ENCODE measurements at regions not wholly inside any gene's neighbourhood (a gene's known extent, or its start where the extent isn't known, plus 50 kb on each side); places are given as distances from the start of the nearest gene placed in this dataset.

GRCh38 chr17:70769956-70770355, 600.6 kb downstream of the KCNJ2 start:
- Histone ChIP-seq H3K9me2 (ENCODE audit: low read depth, low read length) (no peaks in the 10 kb centered on the region), H3K9ac (ENCODE audit: low read length) (no peak overlapping the region), H3K79me2 (ENCODE audit: insufficient read depth, low read length) (no peaks in the 10 kb centered on the region), H2AFZ (ENCODE audit: low read length) (no peak overlapping the region), H3K27ac (ENCODE audit: low read depth, low read length, poor library complexity, severe bottlenecking) (no peak overlapping the region), H3K36me3 (ENCODE audit: insufficient read depth, low read length) (no peaks in the 10 kb centered on the region), H3K4me3 (ENCODE audit: low read depth, low read length, poor library complexity, severe bottlenecking) (no peak overlapping the region), H3K27me3 (ENCODE audit: insufficient read depth, low read length) (no peaks in the 10 kb centered on the region), H3K9me3 (ENCODE audit: low read length) (no peaks in the 10 kb centered on the region), H3K4me2 (ENCODE audit: low read length) (no peak overlapping the region), H3K4me1 (ENCODE audit: insufficient read depth, low read length, severe bottlenecking) (no peaks in the 10 kb centered on the region), H3F3A (ENCODE audit: insufficient read depth, low read length) (no peaks in the 10 kb centered on the region), H4K20me1 (ENCODE audit: insufficient read depth, low read length) (no peaks in the 10 kb centered on the region)
- no peak for TF ChIP-seq EZH2 (IDR thresholded peaks at IDR 0.05; ENCODE audit: borderline replicate concordance, low read length)
- TF ChIP-seq CTCF (IDR thresholded peaks at IDR 0.05; ENCODE audit: low read length), result no peak

- Histone ChIP-seq H3K9me3 (ENCODE audit: low read length) (no peaks in the 10 kb centered on the region), H3K9me2 (ENCODE audit: low read depth, low read length) (no peaks in the 10 kb centered on the region), H2AFZ (ENCODE audit: low read length) (no peak overlapping the region), H3K79me2 (ENCODE audit: insufficient read depth, low read length) (no peaks in the 10 kb centered on the region), H3K27ac (ENCODE audit: low read depth, low read length, poor library complexity, severe bottlenecking) (no peak overlapping the region), H3K36me3 (ENCODE audit: insufficient read depth, low read length) (no peaks in the 10 kb centered on the region), H4K20me1 (ENCODE audit: insufficient read depth, low read length) (no peaks in the 10 kb centered on the region), H3K9ac (ENCODE audit: low read length) (no peak overlapping the region), H3F3A (ENCODE audit: insufficient read depth, low read length) (no peaks in the 10 kb centered on the region), H3K27me3 (ENCODE audit: insufficient read depth, low read length) (no peaks in the 10 kb centered on the region), H3K4me3 (ENCODE audit: low read depth, low read length, poor library complexity, severe bottlenecking) (no peak overlapping the region), H3K4me2 (ENCODE audit: low read length) (no peak overlapping the region), H3K4me1 (ENCODE audit: insufficient read depth, low read length, severe bottlenecking) (no peaks in the 10 kb centered on the region)
- TF ChIP-seq EZH2 (IDR thresholded peaks at IDR 0.05; ENCODE audit: borderline replicate concordance, low read length) (no peak), CTCF (IDR thresholded peaks at IDR 0.05; ENCODE audit: low read length) (no peak)
These were observed 602.6 kb downstream of the KCNJ2 start for GRCh38 chr17:70771804-70772386.

- Histone ChIP-seq H3K9me2 (ENCODE audit: low read depth, low read length) (no peaks in the 10 kb centered on the region), H3K27me3 (ENCODE audit: insufficient read depth, low read length) (no peaks in the 10 kb centered on the region), H3K4me3 (ENCODE audit: low read depth, low read length, poor library complexity, severe bottlenecking) (no peak overlapping the region), H3K9ac (ENCODE audit: low read length) (no peak overlapping the region), H3K36me3 (ENCODE audit: insufficient read depth, low read length) (no peaks in the 10 kb centered on the region), H3K79me2 (ENCODE audit: insufficient read depth, low read length) (no peaks in the 10 kb centered on the region), H3K4me1 (ENCODE audit: insufficient read depth, low read length, severe bottlenecking) (no peaks in the 10 kb centered on the region), H3K27ac (ENCODE audit: low read depth, low read length, poor library complexity, severe bottlenecking) (no peak overlapping the region), H3K9me3 (ENCODE audit: low read length) (no peaks in the 10 kb centered on the region), H3F3A (ENCODE audit: insufficient read depth, low read length) (no peaks in the 10 kb centered on the region), H3K4me2 (ENCODE audit: low read length) (no peak overlapping the region), H2AFZ (ENCODE audit: low read length) (no peak overlapping the region), H4K20me1 (ENCODE audit: insufficient read depth, low read length) (no peaks in the 10 kb centered on the region)
- no peak for TF ChIP-seq CTCF (IDR thresholded peaks at IDR 0.05; ENCODE audit: low read length)
- TF ChIP-seq EZH2 (IDR thresholded peaks at IDR 0.05; ENCODE audit: borderline replicate concordance, low read length), result no peak
These were observed 603.4 kb downstream of the KCNJ2 start for GRCh38 chr17:70772761-70773160.

Measured in OCI-LY1 (cell line).